Tibial nerve (tissue), 4 donors: ENCODE measurements at regions not wholly inside any gene's neighbourhood (a gene's known extent, or its start where the extent isn't known, plus 50 kb on each side); places are given as distances from the start of the nearest gene placed in this dataset.

Source experiments
- DNase-seq, 2 donors: peaks; one replicate each; pipeline ENCODE4 v3.0.0-alpha.2; 2019; ENCODE audit warnings: low spot score in 2 of 2
- H3K27ac ChIP-seq, 4 donors: fragments of 200-600 bp; sonication (generic) in 3 of 4; one replicate each; pipeline ENCODE4 v1.5.1; 2017 to 2019; ENCODE audit warnings: mild to moderate bottlenecking in 1 of 4
- H3K27me3 ChIP-seq, 2 donors: fragments of 200-600 bp; sonication (generic) in 1 of 2; one replicate each; pipeline versions ENCODE4 v1.5.1 to v1.6.0; 2017 to 2019
- H3K36me3 ChIP-seq, 3 donors: fragments of 200-600 bp; sonication (generic); one replicate each; pipeline ENCODE4 v1.5.1; 2018 to 2019
- H3K4me1 ChIP-seq, 4 donors: fragments of 200-600 bp; sonication (generic) in 3 of 4; one replicate each; pipeline ENCODE4 v1.5.1; 2017 to 2019
- H3K4me3 ChIP-seq, 4 donors: fragments of 200-600 bp; sonication (generic) in 3 of 4; one replicate each; pipeline ENCODE4 v1.5.1; 2017 to 2019; ENCODE audit warnings: mild to moderate bottlenecking in 1 of 4, moderate library complexity in 1 of 4
- H3K9me3 ChIP-seq, 4 donors: fragments of 200-600 bp; sonication (generic) in 3 of 4; one replicate each; pipeline ENCODE4 v1.5.1; 2017 to 2019
- CTCF ChIP-seq, 5 experiments: fragments of 200-600 bp in 3 of 5; fragments of 450-650 bp in 2 of 5; sonication (generic) in 3 of 5; IDR thresholded peaks; one replicate each; pipeline ENCODE4 v1.5.1; 2016 to 2019; ENCODE audit warnings: antibody characterized with exemption in 5 of 5, mild to moderate bottlenecking in 3 of 5, moderate library complexity in 2 of 5
- EP300 ChIP-seq, 2 donors: sonication (generic); formaldehyde crosslinking; IDR thresholded peaks; one replicate each; pipeline ENCODE4 v1.6.1; 2017; ENCODE audit warnings: antibody characterized with exemption in 2 of 2, mild to moderate bottlenecking in 1 of 2
- POLR2A ChIP-seq, 2 donors: fragments of 450-650 bp; IDR thresholded peaks; one replicate each; pipeline ENCODE4 v1.6.1; 2017; ENCODE audit warnings: antibody characterized with exemption in 2 of 2, mild to moderate bottlenecking in 2 of 2, moderate library complexity in 2 of 2
- WGBS, 2 donors: methylation state at CpG; one replicate each; pipeline ENCODE4 v1.1.5; 2018; 5-methylcytosine and 5-hydroxymethylcytosine counted together

- 73 to 82% methylated on average over 15 of the region's 15 CpGs for WGBS, 2 donors
- TF ChIP-seq CTCF (IDR thresholded peaks at IDR 0.05): no peak
- H3K27ac ChIP-seq: no peak overlapping the region
- DNase-seq: no peak
- no peaks in the 10 kb centered on the region for H3K27me3 ChIP-seq
- no peaks in the 10 kb centered on the region for H3K36me3 ChIP-seq
- no peaks in the 10 kb centered on the region for H3K9me3 ChIP-seq
- H3K4me3 ChIP-seq: no peak overlapping the region
- peaks cover 0 to 7% (median 0%) of the 10 kb centered on the region in 4 donors for H3K4me1 ChIP-seq
These were observed 104.7 kb upstream of the ESRRB start for GRCh38 chr14:76271041-76271755.

- no peak for DNase-seq
- no peak overlapping the region for H3K4me3 ChIP-seq
- H3K27me3 ChIP-seq: no peaks in the 10 kb centered on the region
- no peak for TF ChIP-seq CTCF (IDR thresholded peaks at IDR 0.05)
- TF ChIP-seq EP300 (IDR thresholded peaks at IDR 0.05): no peak
- TF ChIP-seq POLR2A (IDR thresholded peaks at IDR 0.05): no peak
- H3K27ac ChIP-seq: no peak overlapping the region
- H3K9me3 ChIP-seq: no peaks in the 10 kb centered on the region
- H3K36me3 ChIP-seq: no peaks in the 10 kb centered on the region
- H3K4me1 ChIP-seq: peaks cover 0 to 2% (median 0%) of the 10 kb centered on the region in 4 donors
These were observed 103.6 kb upstream of the ESRRB start for GRCh38 chr14:76272349-76272748.

- Histone ChIP-seq H3K36me3 (no peaks in the 10 kb centered on the region), H3K27ac (no peak overlapping the region), H3K4me3 (no peak overlapping the region), H3K4me1 (no peaks in the 10 kb centered on the region), H3K9me3 (no peaks in the 10 kb centered on the region), H3K27me3 (no peaks in the 10 kb centered on the region)
- DNase-seq: no peak
- TF ChIP-seq POLR2A (IDR thresholded peaks at IDR 0.05) (no peak), EP300 (IDR thresholded peaks at IDR 0.05) (no peak), CTCF (IDR thresholded peaks at IDR 0.05) (no peak)
These were observed 103.2 kb upstream of the ESRRB start for GRCh38 chr14:76272774-76273173.

- no peaks in the 10 kb centered on the region for H3K9me3 ChIP-seq
- TF ChIP-seq CTCF (IDR thresholded peaks at IDR 0.05) (no peak), POLR2A (IDR thresholded peaks at IDR 0.05) (no peak), EP300 (IDR thresholded peaks at IDR 0.05) (no peak)
- H3K36me3 ChIP-seq: no peaks in the 10 kb centered on the region
- no peaks in the 10 kb centered on the region for H3K27me3 ChIP-seq
- no peak overlapping the region for H3K4me3 ChIP-seq
- no peak overlapping the region for H3K27ac ChIP-seq
- 51 to 69% methylated on average over 2 of the region's 2 CpGs for WGBS, 2 donors
- no peaks in the 10 kb centered on the region for H3K4me1 ChIP-seq
- DNase-seq: no peak
These were observed 102.6 kb upstream of the ESRRB start for GRCh38 chr14:76273346-76273745.

- H3K36me3 ChIP-seq: no peaks in the 10 kb centered on the region
- no peaks in the 10 kb centered on the region for H3K9me3 ChIP-seq
- TF ChIP-seq CTCF (IDR thresholded peaks at IDR 0.05) (no peak), POLR2A (IDR thresholded peaks at IDR 0.05) (no peak), EP300 (IDR thresholded peaks at IDR 0.05) (no peak)
- H3K27me3 ChIP-seq: no peaks in the 10 kb centered on the region
- WGBS, 2 donors: 79 to 89% methylated on average over 3 of the region's 3 CpGs
- no peak overlapping the region for H3K27ac ChIP-seq
- no peak for DNase-seq
- no peak overlapping the region for H3K4me3 ChIP-seq
- H3K4me1 ChIP-seq: no peaks in the 10 kb centered on the region
These were observed 101.6 kb upstream of the ESRRB start for GRCh38 chr14:76274324-76274723.
